Suprapubic skin (tissue), 3 donors: ENCODE measurements at regions not wholly inside any gene's neighbourhood (a gene's known extent, or its start where the extent isn't known, plus 50 kb on each side); places are given as distances from the start of the nearest gene placed in this dataset.

ENCODE experiments used
- CTCF ChIP-seq, 2 donors: fragments of 200-600 bp in 1 of 2; fragments of 450-650 bp in 1 of 2; sonication (generic) in 1 of 2; IDR thresholded peaks; one replicate each; pipeline ENCODE4 v1.5.1; 2016 to 2019; ENCODE audit warnings: antibody characterized with exemption in 2 of 2, mild to moderate bottlenecking in 1 of 2, moderate library complexity in 1 of 2
- EP300 ChIP-seq: sonication (generic); formaldehyde crosslinking; IDR thresholded peaks from one replicate; pipeline ENCODE4 v1.6.1; 2017; ENCODE audit warnings: antibody characterized with exemption
- POLR2A ChIP-seq, 2 donors: fragments of 450-650 bp; IDR thresholded peaks; one replicate each; pipeline ENCODE4 v1.6.1; 2017; ENCODE audit warnings: antibody characterized with exemption in 2 of 2, mild to moderate bottlenecking in 2 of 2, moderate library complexity in 2 of 2

GRCh38 chr5:106854922-106855321 lies 815.8 kb downstream of the EFNA5 start:
- TF ChIP-seq POLR2A (IDR thresholded peaks at IDR 0.05) (no peak), CTCF (IDR thresholded peaks at IDR 0.05) (no peak), EP300 (no peak)
